ENCODE measurements at regions not wholly inside any gene's neighbourhood (a gene's known extent, or its start where the extent isn't known, plus 50 kb on each side); places are given as distances from the start of the nearest gene placed in this dataset.

- no peak for TF ChIP-seq CTCF (IDR thresholded peaks at IDR 0.05; ENCODE audit: borderline replicate concordance, control extremely low read depth, extremely low read depth, insufficient read depth, missing control alignments)
- DNase-seq (ENCODE audit: low spot score): no peak
- in situ Hi-C loops (cut with MboI; ENCODE audit: low sequenced_read_pairs, unreplicated experiment): no loop called here
Observed at GRCh38 chr17:77449373-77449907, 308.7 kb downstream of the SEC14L1 start.

GRCh38 chr17:77449908-77450741 lies 309.4 kb downstream of the SEC14L1 start:
- in situ Hi-C loops (cut with MboI; ENCODE audit: low sequenced_read_pairs, unreplicated experiment): no loop called here
- no peak for TF ChIP-seq CTCF (IDR thresholded peaks at IDR 0.05; ENCODE audit: borderline replicate concordance, control extremely low read depth, extremely low read depth, insufficient read depth, missing control alignments)
- DNase-seq (ENCODE audit: low spot score): peak; percentile 70

GRCh38 chr17:77450742-77451244 lies 310.0 kb downstream of the SEC14L1 start:
- TF ChIP-seq CTCF (IDR thresholded peaks at IDR 0.05; ENCODE audit: borderline replicate concordance, control extremely low read depth, extremely low read depth, insufficient read depth, missing control alignments): no peak
- DNase-seq (ENCODE audit: low spot score): no peak
- in situ Hi-C loops (cut with MboI; ENCODE audit: low sequenced_read_pairs, unreplicated experiment): no loop called here

- TF ChIP-seq CTCF (IDR thresholded peaks at IDR 0.05; ENCODE audit: borderline replicate concordance, control extremely low read depth, extremely low read depth, insufficient read depth, missing control alignments): no peak
- in situ Hi-C loops (cut with MboI; ENCODE audit: low sequenced_read_pairs, unreplicated experiment): no loop called here
- DNase-seq (ENCODE audit: low spot score): peak; percentile 78
Observed at GRCh38 chr17:77451245-77451893, 310.6 kb downstream of the SEC14L1 start.

GRCh38 chr17:77451894-77452852 lies 311.4 kb downstream of the SEC14L1 start:
- in situ Hi-C loops (cut with MboI; ENCODE audit: low sequenced_read_pairs, unreplicated experiment): no loop called here
- no peak for TF ChIP-seq CTCF (IDR thresholded peaks at IDR 0.05; ENCODE audit: borderline replicate concordance, control extremely low read depth, extremely low read depth, insufficient read depth, missing control alignments)

More at GRCh38 chr17:77451894-77452852, 311.4 kb downstream of the SEC14L1 start:
- no peak for DNase-seq (ENCODE audit: low spot score)
